ENCODE measurements at regions not wholly inside any gene's neighbourhood (a gene's known extent, or its start where the extent isn't known, plus 50 kb on each side); places are given as distances from the start of the nearest gene placed in this dataset.

GRCh38 chr6:81909981-81910900 is 157.8 kb upstream of the TENT5A start:
- DNase-seq (ENCODE audit: low spot score): no peak
- Histone ChIP-seq H3K4me3 (no peak overlapping the region), H3K4me1 (ENCODE audit: control insufficient read depth in 1 of 2, low read depth in 2 of 2) (peaks cover 0 to 29% of the 10 kb centered on the region in 2 donors), H3K36me3 (no peaks in the 10 kb centered on the region), H3K27ac (no peak overlapping the region), H3K9me3 (no peaks in the 10 kb centered on the region), H3K27me3 (replicated peaks; ENCODE audit: insufficient read depth) (no peaks in the 10 kb centered on the region)
- ATAC-seq (ENCODE audit: insufficient number of reproducible peaks, low FRiP score, low read depth): no peak
- no peak for TF ChIP-seq CTCF (IDR thresholded peaks at IDR 0.05)

- ATAC-seq (ENCODE audit: insufficient number of reproducible peaks, low FRiP score, low read depth) (no peak), DNase-seq (ENCODE audit: low spot score) (no peak)
- Histone ChIP-seq H3K27ac (no peak overlapping the region), H3K36me3 (no peaks in the 10 kb centered on the region), H3K27me3 (replicated peaks; ENCODE audit: insufficient read depth) (no peaks in the 10 kb centered on the region), H3K4me1 (ENCODE audit: control insufficient read depth in 1 of 2, low read depth in 2 of 2) (peaks cover 0 to 29% of the 10 kb centered on the region in 2 donors), H3K4me3 (no peak overlapping the region), H3K9me3 (no peaks in the 10 kb centered on the region)
- TF ChIP-seq CTCF (IDR thresholded peaks at IDR 0.05): no peak
Observed at GRCh38 chr6:81909162-81909561, 156.7 kb upstream of the TENT5A start.

GRCh38 chr6:81906709-81907204 is 154.3 kb upstream of the TENT5A start:
- no peak for DNase-seq (ENCODE audit: low spot score)
- ATAC-seq (ENCODE audit: insufficient number of reproducible peaks, low FRiP score, low read depth): no peak
- no peak for TF ChIP-seq CTCF (IDR thresholded peaks at IDR 0.05)
- Histone ChIP-seq H3K9me3 (no peaks in the 10 kb centered on the region), H3K27me3 (replicated peaks; ENCODE audit: insufficient read depth) (no peaks in the 10 kb centered on the region), H3K36me3 (no peaks in the 10 kb centered on the region), H3K4me3 (no peak overlapping the region), H3K27ac (no peak overlapping the region), H3K4me1 (ENCODE audit: control insufficient read depth in 1 of 2, low read depth in 2 of 2) (peaks cover 4 to 39% of the 10 kb centered on the region in 2 donors)

- no peak for DNase-seq (ENCODE audit: low spot score)
- Histone ChIP-seq H3K4me3 (no peak overlapping the region), H3K27ac (no peak overlapping the region), H3K27me3 (replicated peaks; ENCODE audit: insufficient read depth) (no peaks in the 10 kb centered on the region), H3K36me3 (no peaks in the 10 kb centered on the region), H3K9me3 (no peaks in the 10 kb centered on the region), H3K4me1 (ENCODE audit: control insufficient read depth in 1 of 2, low read depth in 2 of 2) (peaks cover 4 to 46% of the 10 kb centered on the region in 2 donors)
- no peak for TF ChIP-seq CTCF (IDR thresholded peaks at IDR 0.05)
- ATAC-seq (ENCODE audit: insufficient number of reproducible peaks, low FRiP score, low read depth): no peak
Observed at GRCh38 chr6:81906041-81906440, 153.6 kb upstream of the TENT5A start.

GRCh38 chr6:81901551-81901966 is 149.1 kb upstream of the TENT5A start:
- Histone ChIP-seq H3K27ac (peak overlapping the region; percentile 50 to 56), H3K36me3 (no peaks in the 10 kb centered on the region), H3K4me1 (ENCODE audit: control insufficient read depth in 1 of 2, low read depth in 2 of 2) (peaks cover 4 to 64% of the 10 kb centered on the region in 2 donors), H3K9me3 (no peaks in the 10 kb centered on the region), H3K4me3 (no peak overlapping the region), H3K27me3 (replicated peaks; ENCODE audit: insufficient read depth) (no peaks in the 10 kb centered on the region)
- no peak for TF ChIP-seq CTCF (IDR thresholded peaks at IDR 0.05)
- no peak for DNase-seq (ENCODE audit: low spot score)
- ATAC-seq (ENCODE audit: insufficient number of reproducible peaks, low FRiP score, low read depth): peak; percentile 27

Data from thoracic aorta (tissue), 2 donors.